ENCODE measurements at regions not wholly inside any gene's neighbourhood (a gene's known extent, or its start where the extent isn't known, plus 50 kb on each side); places are given as distances from the start of the nearest gene placed in this dataset.

DNA sequence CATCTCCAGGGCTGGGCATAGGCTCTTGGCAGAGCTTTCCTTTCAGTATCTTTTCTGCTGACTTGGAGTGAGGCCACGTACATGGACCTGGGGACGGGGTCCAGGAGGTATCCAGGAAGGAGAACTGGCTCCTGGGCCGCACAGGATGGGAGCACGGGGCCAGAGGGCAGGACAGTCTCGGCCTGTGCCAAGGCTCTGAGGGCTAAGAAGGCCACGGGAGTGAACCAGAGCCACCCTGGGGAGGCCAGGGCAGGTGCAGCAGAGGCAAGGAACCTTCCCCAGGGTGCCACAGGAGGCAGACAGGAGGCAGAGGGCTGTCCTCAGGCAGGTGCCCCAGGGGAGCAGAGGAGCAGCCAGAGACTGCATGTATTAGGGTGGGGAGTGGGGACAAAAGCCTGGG is 50.3 kb downstream of the PLXNA1 start:
- no peak for DNase-seq (ENCODE audit: low read depth, low spot score)
- no peak overlapping the region for H3K9ac ChIP-seq (replicated peaks; ENCODE audit: extremely low read depth, insufficient read depth, low read length)
- FAIRE-seq = no peak
- TF ChIP-seq POLR2AphosphoS5 (IDR thresholded peaks at IDR 0.05; ENCODE audit: insufficient read depth, low read depth, low read length) = no peak
- no peak for TF ChIP-seq MYC (IDR thresholded peaks at IDR 0.05; ENCODE audit: low read depth, low read length)
- TF ChIP-seq JUN (IDR thresholded peaks at IDR 0.05; ENCODE audit: borderline replicate concordance, insufficient read depth, insufficient read length, low read depth) = no peak
- no peak for TF ChIP-seq POLR2A (IDR thresholded peaks at IDR 0.05; ENCODE audit: low read depth, low read length)
- no peak for TF ChIP-seq EZH2 (IDR thresholded peaks at IDR 0.05; ENCODE audit: borderline replicate concordance, low read depth, low read length, severe bottlenecking)
- TF ChIP-seq GATA2 (IDR thresholded peaks at IDR 0.05; ENCODE audit: insufficient read depth, insufficient read length, low read depth, low read length) = no peak
- TF ChIP-seq FOS (IDR thresholded peaks at IDR 0.05; ENCODE audit: borderline replicate concordance, insufficient read depth, low read length) = no peak
- TF ChIP-seq, protein P1, sequence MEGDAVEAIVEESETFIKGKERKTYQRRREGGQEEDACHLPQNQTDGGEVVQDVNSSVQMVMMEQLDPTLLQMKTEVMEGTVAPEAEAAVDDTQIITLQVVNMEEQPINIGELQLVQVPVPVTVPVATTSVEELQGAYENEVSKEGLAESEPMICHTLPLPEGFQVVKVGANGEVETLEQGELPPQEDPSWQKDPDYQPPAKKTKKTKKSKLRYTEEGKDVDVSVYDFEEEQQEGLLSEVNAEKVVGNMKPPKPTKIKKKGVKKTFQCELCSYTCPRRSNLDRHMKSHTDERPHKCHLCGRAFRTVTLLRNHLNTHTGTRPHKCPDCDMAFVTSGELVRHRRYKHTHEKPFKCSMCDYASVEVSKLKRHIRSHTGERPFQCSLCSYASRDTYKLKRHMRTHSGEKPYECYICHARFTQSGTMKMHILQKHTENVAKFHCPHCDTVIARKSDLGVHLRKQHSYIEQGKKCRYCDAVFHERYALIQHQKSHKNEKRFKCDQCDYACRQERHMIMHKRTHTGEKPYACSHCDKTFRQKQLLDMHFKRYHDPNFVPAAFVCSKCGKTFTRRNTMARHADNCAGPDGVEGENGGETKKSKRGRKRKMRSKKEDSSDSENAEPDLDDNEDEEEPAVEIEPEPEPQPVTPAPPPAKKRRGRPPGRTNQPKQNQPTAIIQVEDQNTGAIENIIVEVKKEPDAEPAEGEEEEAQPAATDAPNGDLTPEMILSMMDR (IDR thresholded peaks at IDR 0.05; ENCODE audit: extremely low read depth in 1 of 2, insufficient read depth in 1 of 2, low read depth in 1 of 2, low read length in 2 of 2) = no peak
- TF ChIP-seq, protein P2, sequence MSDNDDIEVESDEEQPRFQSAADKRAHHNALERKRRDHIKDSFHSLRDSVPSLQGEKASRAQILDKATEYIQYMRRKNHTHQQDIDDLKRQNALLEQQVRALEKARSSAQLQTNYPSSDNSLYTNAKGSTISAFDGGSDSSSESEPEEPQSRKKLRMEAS (IDR thresholded peaks at IDR 0.05; ENCODE audit: insufficient read depth, insufficient read length) = no peak
- H3K4me3 ChIP-seq (replicated peaks in 1 of 3; ENCODE audit: insufficient read depth in 1 of 3, low read depth in 1 of 3, low read length in 3 of 3) = no peak overlapping the region
- dilution Hi-C loops (cut with MboI; ENCODE audit: extremely low pct_ligation_motif_present, low sequenced_read_pairs) (no loop called here), intact Hi-C loops (cut with micrococcal nuclease) (no loop called here)
- H3K79me2 ChIP-seq (ENCODE audit: control insufficient read depth, insufficient read depth, low read length) = no peaks in the 10 kb centered on the region
- H4K20me1 ChIP-seq (replicated peaks; ENCODE audit: control insufficient read depth, extremely low read depth, insufficient read depth, low read length) = no peaks in the 10 kb centered on the region
- no peak overlapping the region for H2AFZ ChIP-seq (ENCODE audit: low read depth, low read length)
- H3K4me1 ChIP-seq (ENCODE audit: control insufficient read depth, extremely low read depth, insufficient read depth, low read length) = no peaks in the 10 kb centered on the region
- no peak overlapping the region for H3K27ac ChIP-seq (ENCODE audit: insufficient read depth, low read depth, low read length)
- H3K9me1 ChIP-seq (replicated peaks; ENCODE audit: control insufficient read depth, extremely low read depth, insufficient read depth, low read length) = no peaks in the 10 kb centered on the region
- POLR2A ChIA-PET = no interaction called here
- H3K9me3 ChIP-seq (replicated peaks; ENCODE audit: control insufficient read depth, insufficient read depth, low read length) = no peaks in the 10 kb centered on the region
- no peaks in the 10 kb centered on the region for H3K36me3 ChIP-seq (ENCODE audit: control insufficient read depth in 2 of 2, extremely low read depth in 1 of 2, insufficient read depth in 2 of 2, low read length in 2 of 2)
- no peaks in the 10 kb centered on the region for H3K27me3 ChIP-seq (ENCODE audit: control insufficient read depth in 2 of 2, insufficient read depth in 2 of 2, low read length in 2 of 2)
- no TSS peak for BruUV-seq (replicated peaks)
- H3K4me2 ChIP-seq (ENCODE audit: insufficient read depth, low read length) = no peak overlapping the region
- CTCF ChIA-PET = no interaction called here
